ENCODE measurements at regions not wholly inside any gene's neighbourhood (a gene's known extent, or its start where the extent isn't known, plus 50 kb on each side); places are given as distances from the start of the nearest gene placed in this dataset.

- Histone ChIP-seq H3K4me3 (no peak overlapping the region), H3K4me1 (replicated peaks) (no peaks in the 10 kb centered on the region), H3K27me3 (replicated peaks; ENCODE audit: insufficient read depth) (no peaks in the 10 kb centered on the region), H3K9me3 (no peaks in the 10 kb centered on the region), H3K36me3 (no peaks in the 10 kb centered on the region), H3K27ac (no peak overlapping the region)
- no peak for TF ChIP-seq POLR2A (IDR thresholded peaks at IDR 0.05)
- no peak for TF ChIP-seq POLR2AphosphoS5 (IDR thresholded peaks at IDR 0.05)
- TF ChIP-seq CTCF (IDR thresholded peaks at IDR 0.05), result no peak
- no peak for DNase-seq (ENCODE audit: low spot score)
- WGBS, result 86% methylated on average over 6 of the region's 6 CpGs
- intact Hi-C loops (cut with DNase I), result no loop called here
These were observed 1316.7 kb upstream of the TMEM132C start for GRCh38 chr12:126950266-126950665.

- TF ChIP-seq POLR2AphosphoS5 (IDR thresholded peaks at IDR 0.05) (no peak), POLR2A (IDR thresholded peaks at IDR 0.05) (no peak), CTCF (IDR thresholded peaks at IDR 0.05) (no peak)
- Histone ChIP-seq H3K36me3 (no peaks in the 10 kb centered on the region), H3K27ac (no peak overlapping the region), H3K4me1 (replicated peaks) (no peaks in the 10 kb centered on the region), H3K9me3 (no peaks in the 10 kb centered on the region), H3K27me3 (replicated peaks; ENCODE audit: insufficient read depth) (no peaks in the 10 kb centered on the region), H3K4me3 (no peak overlapping the region)
- intact Hi-C loops (cut with DNase I), result no loop called here
- no peak for DNase-seq (ENCODE audit: low spot score)
- 41% methylated on average over 8 of the region's 8 CpGs for WGBS
These were observed 1314.6 kb upstream of the TMEM132C start for GRCh38 chr12:126952096-126953007.

GRCh38 chr12:126953365-126953889 lies 1313.5 kb upstream of the TMEM132C start:
- Histone ChIP-seq H3K36me3 (no peaks in the 10 kb centered on the region), H3K9me3 (no peaks in the 10 kb centered on the region), H3K27ac (no peak overlapping the region), H3K27me3 (replicated peaks; ENCODE audit: insufficient read depth) (no peaks in the 10 kb centered on the region), H3K4me1 (replicated peaks) (no peaks in the 10 kb centered on the region), H3K4me3 (no peak overlapping the region)
- DNase-seq (ENCODE audit: low spot score), result no peak
- 81% methylated on average over 7 of the region's 7 CpGs for WGBS
- TF ChIP-seq CTCF (IDR thresholded peaks at IDR 0.05) (no peak), POLR2A (IDR thresholded peaks at IDR 0.05) (no peak), POLR2AphosphoS5 (IDR thresholded peaks at IDR 0.05) (no peak)
- intact Hi-C loops (cut with DNase I), result no loop called here

- no peak for TF ChIP-seq CTCF (IDR thresholded peaks at IDR 0.05)
- TF ChIP-seq POLR2A (IDR thresholded peaks at IDR 0.05), result no peak
- TF ChIP-seq POLR2AphosphoS5 (IDR thresholded peaks at IDR 0.05), result no peak
- H3K4me1 ChIP-seq (replicated peaks), result no peaks in the 10 kb centered on the region
- intact Hi-C loops (cut with DNase I), result no loop called here
- H3K36me3 ChIP-seq, result no peaks in the 10 kb centered on the region
- no peak overlapping the region for H3K27ac ChIP-seq
- DNase-seq (ENCODE audit: low spot score), result no peak
- H3K27me3 ChIP-seq (replicated peaks; ENCODE audit: insufficient read depth), result no peaks in the 10 kb centered on the region
- no peak overlapping the region for H3K4me3 ChIP-seq
- WGBS, result 69% methylated on average over 3 of the region's 3 CpGs
- H3K9me3 ChIP-seq, result no peaks in the 10 kb centered on the region
These were observed 1306.7 kb upstream of the TMEM132C start for GRCh38 chr12:126960221-126960620.

- TF ChIP-seq POLR2AphosphoS5 (IDR thresholded peaks at IDR 0.05), result no peak
- no peak for TF ChIP-seq POLR2A (IDR thresholded peaks at IDR 0.05)
- TF ChIP-seq CTCF (IDR thresholded peaks at IDR 0.05), result no peak
- no peak overlapping the region for H3K27ac ChIP-seq
- H3K36me3 ChIP-seq, result no peaks in the 10 kb centered on the region
- H3K4me3 ChIP-seq, result no peak overlapping the region
- no peaks in the 10 kb centered on the region for H3K27me3 ChIP-seq (replicated peaks; ENCODE audit: insufficient read depth)
- no peak for DNase-seq (ENCODE audit: low spot score)
- intact Hi-C loops (cut with DNase I), result no loop called here
- WGBS, result 53% methylated on average over 5 of the region's 5 CpGs
- no peaks in the 10 kb centered on the region for H3K4me1 ChIP-seq (replicated peaks)
- H3K9me3 ChIP-seq, result no peaks in the 10 kb centered on the region
These were observed 1306.3 kb upstream of the TMEM132C start for GRCh38 chr12:126960709-126961108.

Data from prostate gland (tissue), 2 donors.